H9 (cell line): ENCODE measurements at regions not wholly inside any gene's neighbourhood (a gene's known extent, or its start where the extent isn't known, plus 50 kb on each side); places are given as distances from the start of the nearest gene placed in this dataset.

ENCODE experiments used
- DNase-seq: peaks from one replicate; pipeline ENCODE4 v3.0.0-alpha.2; 2017
- H2AFZ ChIP-seq: one replicate; pipeline ENCODE4 v1.6.1; 2013; ENCODE audit warnings: mild to moderate bottlenecking, low read length, control low read depth, moderate library complexity
- H2AK5ac ChIP-seq: 2 replicates; pipeline ENCODE4 v1.6.1; 2013; ENCODE audit warnings: low read length, control low read depth, mixed read lengths; ENCODE audit not compliant: insufficient read length
- H2BK120ac ChIP-seq: one replicate; pipeline ENCODE4 v1.6.1; 2013; ENCODE audit warnings: low read depth, mild to moderate bottlenecking, low read length, control low read depth, inconsistent platforms; ENCODE audit not compliant: poor library complexity, severe bottlenecking
- H2BK12ac ChIP-seq: 2 replicates; pipeline ENCODE4 v1.6.1; 2013; ENCODE audit warnings: low read length, control low read depth, mixed read lengths, low read depth; ENCODE audit not compliant: insufficient read length
- H2BK15ac ChIP-seq: 2 replicates; pipeline ENCODE4 v1.6.1; 2013; ENCODE audit warnings: low read depth, low read length, control low read depth
- H2BK20ac ChIP-seq: one replicate; pipeline ENCODE4 v1.6.1; 2013; ENCODE audit warnings: low read depth, mild to moderate bottlenecking, low read length, control low read depth, inconsistent platforms; ENCODE audit not compliant: poor library complexity, severe bottlenecking
- H2BK5ac ChIP-seq: 2 replicates; pipeline ENCODE4 v1.6.1; 2013; ENCODE audit warnings: low read length, control low read depth, mixed read lengths; ENCODE audit not compliant: insufficient read length
- H3K14ac ChIP-seq: 2 replicates; pipeline ENCODE4 v1.6.1; 2013; ENCODE audit warnings: low read length, control low read depth; ENCODE audit not compliant: insufficient read depth
- H3K18ac ChIP-seq: 2 replicates; pipeline ENCODE4 v1.6.1; 2013; ENCODE audit warnings: low read depth, mild to moderate bottlenecking, mixed read lengths, low read length, control low read depth; ENCODE audit not compliant: insufficient read length
- H3K23ac ChIP-seq: 2 replicates; pipeline ENCODE4 v1.6.1; 2013; ENCODE audit warnings: low read length, control low read depth, mixed read lengths, low read depth; ENCODE audit not compliant: insufficient read length
- H3K23me2 ChIP-seq: 2 replicates; pipeline ENCODE4 v1.6.1; 2013; ENCODE audit warnings: low read depth, mild to moderate bottlenecking, mixed read lengths, low read length, control low read depth; ENCODE audit not compliant: insufficient read length, poor library complexity, severe bottlenecking
- H3K27ac ChIP-seq: 2 replicates; pipeline ENCODE4 v1.5.1; 2013; ENCODE audit warnings: low read length, control low read depth, mixed read lengths, low read depth; ENCODE audit not compliant: insufficient read length
- H3K27me3 ChIP-seq: 2 replicates; pipeline ENCODE4 v1.6.1; 2013; ENCODE audit warnings: low read length, control low read depth, inconsistent platforms; ENCODE audit not compliant: insufficient read depth
- H3K4ac ChIP-seq: 2 replicates; pipeline ENCODE4 v1.6.1; 2013; ENCODE audit warnings: low read depth, mild to moderate bottlenecking, control low read depth, inconsistent platforms, low read length, moderate library complexity
- H3K4me1 ChIP-seq: 2 replicates; pipeline ENCODE4 v1.6.1; 2013; ENCODE audit warnings: low read length, control low read depth, inconsistent platforms; ENCODE audit not compliant: insufficient read depth
- H3K4me2 ChIP-seq: 2 replicates; pipeline ENCODE4 v1.6.1; 2013; ENCODE audit warnings: low read length, control low read depth, mixed read lengths; ENCODE audit not compliant: insufficient read length, insufficient read depth
- H3K56ac ChIP-seq: 2 replicates; pipeline ENCODE4 v1.6.1; 2013; ENCODE audit warnings: low read depth, mild to moderate bottlenecking, mixed read lengths, low read length, control low read depth; ENCODE audit not compliant: insufficient read length
- H3K79me1 ChIP-seq: 2 replicates; pipeline ENCODE4 v1.6.1; 2013; ENCODE audit warnings: low read depth, mild to moderate bottlenecking, moderate library complexity, low read length, control low read depth, inconsistent platforms; ENCODE audit not compliant: insufficient read depth, poor library complexity, severe bottlenecking
- H3K79me2 ChIP-seq: 2 replicates; pipeline ENCODE4 v1.6.1; 2013; ENCODE audit warnings: low read length, control low read depth, inconsistent platforms; ENCODE audit not compliant: insufficient read depth
- H3K9ac ChIP-seq: 2 replicates; pipeline ENCODE4 v1.6.1; 2013; ENCODE audit warnings: low read length, control low read depth, mixed read lengths; ENCODE audit not compliant: insufficient read length; ENCODE audit errors: extremely low read depth
- H3K9me3 ChIP-seq: one replicate; pipeline ENCODE4 v1.6.1; 2013; ENCODE audit warnings: low read depth, low read length, inconsistent platforms; ENCODE audit not compliant: control insufficient read depth
- H3T11ph ChIP-seq: one replicate; pipeline ENCODE4 v1.6.1; 2013; ENCODE audit warnings: mild to moderate bottlenecking, low read length, control low read depth, inconsistent platforms
- H4K20me1 ChIP-seq: one replicate; pipeline ENCODE4 v1.6.1; 2013; ENCODE audit not compliant: control insufficient read depth, insufficient read length, insufficient read depth
- H4K5ac ChIP-seq: 2 replicates; pipeline ENCODE4 v1.6.1; 2013; ENCODE audit warnings: low read depth, mild to moderate bottlenecking, mixed read lengths, low read length, control low read depth; ENCODE audit not compliant: insufficient read length
- H4K8ac ChIP-seq: replicated peaks from 2 replicates; pipeline ENCODE4 v1.6.1; 2013; ENCODE audit warnings: low read length, control low read depth, mixed read lengths, low read depth; ENCODE audit not compliant: insufficient read length
- H4K91ac ChIP-seq: 2 replicates; pipeline ENCODE4 v1.6.1; 2013; ENCODE audit warnings: low read depth, mild to moderate bottlenecking, moderate library complexity, mixed read lengths, low read length, control low read depth; ENCODE audit not compliant: insufficient read length
- H3K27ac Mint-ChIP-seq, 3 experiments: 2 replicates in 2 of 3; 3 replicates in 1 of 3; pipeline ENCODE4 v1.8.0; 2020 to 2021; ENCODE audit warnings: mixed read lengths in 3 of 3, mild to moderate bottlenecking in 1 of 3, moderate library complexity in 1 of 3
- H3K27me3 Mint-ChIP-seq: 2 replicates; pipeline ENCODE4 v1.8.0; 2021; ENCODE audit warnings: low read depth, mild to moderate bottlenecking, moderate library complexity, mixed read lengths
- H3K36me3 Mint-ChIP-seq, 3 experiments: 2 replicates in 2 of 3; 3 replicates in 1 of 3; pipeline ENCODE4 v1.8.0; 2020 to 2021; ENCODE audit warnings: low read depth in 3 of 3, mixed read lengths in 3 of 3; ENCODE audit not compliant: insufficient read depth in 1 of 3
- H3K4me1 Mint-ChIP-seq, 2 experiments: 2 replicates each; pipeline ENCODE4 v1.8.0; 2020; ENCODE audit warnings: mixed read lengths in 2 of 2
- H3K4me3 Mint-ChIP-seq, 2 experiments: 2 replicates in 1 of 2; 3 replicates in 1 of 2; pipeline ENCODE4 v1.8.0; 2020 to 2021; ENCODE audit warnings: mild to moderate bottlenecking in 2 of 2, mixed read lengths in 2 of 2, moderate library complexity in 1 of 2
- H3K9me3 Mint-ChIP-seq, 2 experiments: 2 replicates in 1 of 2; 3 replicates in 1 of 2; pipeline ENCODE4 v1.8.0; 2020; ENCODE audit warnings: mild to moderate bottlenecking in 2 of 2, mixed read lengths in 2 of 2, moderate library complexity in 1 of 2
- WGBS: extraction: QIAGEN DNeasy Blood & Tissue Kit; methylation state at CpG from one replicate; pipeline ENCODE4 v1.1.7; 2013; ENCODE audit warnings: missing lambda C conversion rate, low lambda C conversion rate, mixed read lengths; ENCODE audit not compliant: insufficient read length; ENCODE audit errors: extremely low coverage; 5-methylcytosine and 5-hydroxymethylcytosine counted together
- TF ChIP-seq, protein P1 (sequence below): fragments of 200-600 bp; sonication (generic); conservative IDR thresholded peaks from 3 replicates; pipeline ENCODE4 v1.8.0; 2021; ENCODE audit warnings: antibody characterized with exemption, mild to moderate bottlenecking

- H3K27ac Mint-ChIP-seq: no peak overlapping the region; a peak in 1 of 7 replicates
- no peaks in the 10 kb centered on the region for H3K9me3 ChIP-seq
- H4K8ac ChIP-seq: no peak overlapping the region
- H3K27me3 ChIP-seq: no peaks in the 10 kb centered on the region
- no peak overlapping the region for H3K4ac ChIP-seq
- H3K27ac ChIP-seq: no peak overlapping the region
- H2BK120ac ChIP-seq: no peak overlapping the region
- TF ChIP-seq, protein P1, sequence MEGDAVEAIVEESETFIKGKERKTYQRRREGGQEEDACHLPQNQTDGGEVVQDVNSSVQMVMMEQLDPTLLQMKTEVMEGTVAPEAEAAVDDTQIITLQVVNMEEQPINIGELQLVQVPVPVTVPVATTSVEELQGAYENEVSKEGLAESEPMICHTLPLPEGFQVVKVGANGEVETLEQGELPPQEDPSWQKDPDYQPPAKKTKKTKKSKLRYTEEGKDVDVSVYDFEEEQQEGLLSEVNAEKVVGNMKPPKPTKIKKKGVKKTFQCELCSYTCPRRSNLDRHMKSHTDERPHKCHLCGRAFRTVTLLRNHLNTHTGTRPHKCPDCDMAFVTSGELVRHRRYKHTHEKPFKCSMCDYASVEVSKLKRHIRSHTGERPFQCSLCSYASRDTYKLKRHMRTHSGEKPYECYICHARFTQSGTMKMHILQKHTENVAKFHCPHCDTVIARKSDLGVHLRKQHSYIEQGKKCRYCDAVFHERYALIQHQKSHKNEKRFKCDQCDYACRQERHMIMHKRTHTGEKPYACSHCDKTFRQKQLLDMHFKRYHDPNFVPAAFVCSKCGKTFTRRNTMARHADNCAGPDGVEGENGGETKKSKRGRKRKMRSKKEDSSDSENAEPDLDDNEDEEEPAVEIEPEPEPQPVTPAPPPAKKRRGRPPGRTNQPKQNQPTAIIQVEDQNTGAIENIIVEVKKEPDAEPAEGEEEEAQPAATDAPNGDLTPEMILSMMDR: no peak
- H3K14ac ChIP-seq: no peak overlapping the region
- no peaks in the 10 kb centered on the region for H3K36me3 Mint-ChIP-seq
- H3K9me3 Mint-ChIP-seq: no peaks in the 10 kb centered on the region
- H2BK12ac ChIP-seq: no peak overlapping the region
- no peak overlapping the region for H3K9ac ChIP-seq
- no peak overlapping the region for H2BK15ac ChIP-seq
- H3K79me1 ChIP-seq: no peaks in the 10 kb centered on the region
- H4K20me1 ChIP-seq: no peaks in the 10 kb centered on the region
- no peaks in the 10 kb centered on the region for H3K79me2 ChIP-seq
- H3K23me2 ChIP-seq: no peaks in the 10 kb centered on the region
- H3K4me3 Mint-ChIP-seq: no peak overlapping the region
- H3K4me1 ChIP-seq: no peaks in the 10 kb centered on the region
- no peak overlapping the region for H3K56ac ChIP-seq
- no peak overlapping the region for H3K4me2 ChIP-seq
- peak; percentile 10 for DNase-seq
- H3K27me3 Mint-ChIP-seq: no peaks in the 10 kb centered on the region
- no peak overlapping the region for H2AK5ac ChIP-seq
- peaks cover 3 to 20% of the 10 kb centered on the region in 2 experiments for H3K4me1 Mint-ChIP-seq
- no peak overlapping the region for H3K18ac ChIP-seq
- H4K5ac ChIP-seq: no peak overlapping the region
- H2BK20ac ChIP-seq: no peak overlapping the region
- no peak overlapping the region for H2AFZ ChIP-seq
- H3K23ac ChIP-seq: no peak overlapping the region
- H4K91ac ChIP-seq: no peak overlapping the region
- no peak overlapping the region for H2BK5ac ChIP-seq
- no CpG with 5 or more reads among the region's 22 CpGs for WGBS
- no peak overlapping the region for H3T11ph ChIP-seq
These were observed 574.1 kb downstream of the PTPRU start for GRCh38 chr1:29810121-29811120.
